GM12878 (cell line): ENCODE measurements at regions not wholly inside any gene's neighbourhood (a gene's known extent, or its start where the extent isn't known, plus 50 kb on each side); places are given as distances from the start of the nearest gene placed in this dataset.

ENCODE experiments used
- ATAC-seq: fragments of 200-7000 bp; cut with Tn5 transposase; 3 replicates; pipeline ENCODE4 v1.9.1; 2020; ENCODE audit warnings: mild to moderate bottlenecking, moderate library complexity
- BruUV-seq: library from RNA; stranded (reverse); fragments of 400-500 nt; replicated peaks from 2 replicates; lab custom pipeline; 2021; lab: Mats Ljungman, UMichigan
- CTCF ChIA-PET: fragments of 300-600 bp; sonication (Branson Sonifier 250); formaldehyde crosslinking; extraction: SDS; loops from one replicate; lab custom pipeline; 2021; ENCODE audit warnings: inconsistent platforms; lab: Yijun Ruan, JAX
- POLR2A ChIA-PET: fragments of 350-600 bp; formaldehyde crosslinking; extraction: SDS; loops from one replicate; lab custom pipeline; 2021; ENCODE audit warnings: inconsistent platforms; lab: Charles Lee
- RAD21 ChIA-PET: fragments of 300-600 bp; sonication (Branson Sonifier 250); formaldehyde crosslinking; loops from one replicate; lab custom pipeline; 2023; ENCODE audit warnings: antibody characterized with exemption; ENCODE audit not compliant: unreplicated experiment; lab: Charles Lee
- SMC1A ChIA-PET: fragments of 300-600 bp; sonication (Branson Sonifier 250); formaldehyde crosslinking; loops from one replicate; lab custom pipeline; 2023; ENCODE audit not compliant: unreplicated experiment, uncharacterized antibody; lab: Charles Lee
- DNase-seq: peaks from one replicate; pipeline ENCODE4 v3.0.0-alpha.2; 2011; ENCODE audit warnings: low read depth, low spot score
- FAIRE-seq: peaks from 3 replicates; lab custom pipeline; 2011; peaks lifted over from hg19 to GRCh38; lab: Jason Lieb, UNC
- H2AFZ ChIP-seq: 2 replicates; pipeline ENCODE4 v1.6.0; 2011; ENCODE audit warnings: low read depth, low read length, control low read depth; ENCODE audit not compliant: control insufficient read depth
- H3K27ac ChIP-seq: 2 replicates; pipeline ENCODE4 v1.5.1; 2011; ENCODE audit warnings: control low read depth; ENCODE audit not compliant: control insufficient read depth, insufficient read depth
- H3K27me3 ChIP-seq, 2 experiments: replicated peaks in 1 of 2; 2 replicates each; pipeline versions ENCODE4 v1.6.0 to v1.6.1; 2011; ENCODE audit warnings: low read length in 1 of 2; ENCODE audit not compliant: control insufficient read depth in 2 of 2, insufficient read depth in 2 of 2
- H3K36me3 ChIP-seq, 2 experiments: 2 replicates each; pipeline ENCODE4 v1.5.1; 2011; ENCODE audit warnings: low read length in 1 of 2; ENCODE audit not compliant: control insufficient read depth in 2 of 2, insufficient read depth in 2 of 2
- H3K4me1 ChIP-seq: 2 replicates; pipeline ENCODE4 v1.6.1; 2011; ENCODE audit warnings: mild to moderate bottlenecking, low read length, moderate library complexity, mixed read lengths; ENCODE audit not compliant: control insufficient read depth, insufficient read depth
- H3K4me2 ChIP-seq: 2 replicates; pipeline ENCODE4 v1.6.0; 2011; ENCODE audit warnings: control low read depth; ENCODE audit not compliant: control insufficient read depth, insufficient read depth
- H3K4me3 ChIP-seq: fragments of 200-600 bp; sonication (generic); 2 replicates; pipeline ENCODE4 v1.5.1; 2016
- H3K79me2 ChIP-seq: 2 replicates; pipeline ENCODE4 v1.6.0; 2011; ENCODE audit warnings: low read length; ENCODE audit not compliant: control insufficient read depth, insufficient read depth
- H3K9ac ChIP-seq: 2 replicates; pipeline ENCODE4 v1.8.0; 2011; ENCODE audit warnings: low read length, control low read depth, mixed read lengths; ENCODE audit not compliant: control insufficient read depth, insufficient read depth
- H3K9me3 ChIP-seq: replicated peaks from 3 replicates; pipeline ENCODE4 v1.5.1; 2011; ENCODE audit warnings: mild to moderate bottlenecking, low read length; ENCODE audit not compliant: control insufficient read depth, insufficient read depth
- H4K20me1 ChIP-seq: 2 replicates; pipeline ENCODE4 v1.6.0; 2011; ENCODE audit not compliant: control insufficient read depth, insufficient read depth
- CREM ChIP-seq: IDR thresholded peaks from 2 replicates; pipeline ENCODE4 v1.6.1; 2014; ENCODE audit warnings: antibody characterized with exemption, low read depth
- DPF2 ChIP-seq: fragments of 450-650 bp; IDR thresholded peaks from 2 replicates; pipeline ENCODE4 v1.6.1; 2017; ENCODE audit warnings: mild to moderate bottlenecking
- ESRRA ChIP-seq: IDR thresholded peaks from 2 replicates; pipeline ENCODE4 v1.6.1; 2012; ENCODE audit warnings: mild to moderate bottlenecking, low read length, improper control_type of control experiment
- EZH2 ChIP-seq: IDR thresholded peaks from 2 replicates; pipeline ENCODE4 v1.6.1; 2012; ENCODE audit warnings: low read depth, mild to moderate bottlenecking, control low read depth, inconsistent platforms, low read length, borderline replicate concordance; ENCODE audit not compliant: control insufficient read depth
- IRF5 ChIP-seq: fragments of 450-650 bp; IDR thresholded peaks from 2 replicates; pipeline ENCODE4 v1.6.1; 2017; ENCODE audit warnings: borderline replicate concordance
- KAT2A ChIP-seq: conservative IDR thresholded peaks from 2 replicates; pipeline ENCODE4 v1.6.1; 2011; ENCODE audit warnings: low read depth, low read length; ENCODE audit not compliant: control insufficient read depth
- NBN ChIP-seq: fragments of 450-650 bp; IDR thresholded peaks from 2 replicates; pipeline ENCODE4 v1.6.1; 2016
- NRF1 ChIP-seq: conservative IDR thresholded peaks from 2 replicates; pipeline ENCODE4 v1.6.1; 2011; ENCODE audit warnings: mild to moderate bottlenecking, low read depth, low read length, improper control_type of control experiment
- SRF ChIP-seq, 2 experiments: IDR thresholded peaks; 2 replicates each; pipeline ENCODE4 v1.6.1; 2011; ENCODE audit warnings: low read depth in 2 of 2, low read length in 2 of 2, mild to moderate bottlenecking in 1 of 2, moderate library complexity in 1 of 2
- SUPT20H ChIP-seq: IDR thresholded peaks from 2 replicates; pipeline ENCODE4 v1.6.1; 2011; ENCODE audit warnings: low read depth, mild to moderate bottlenecking, low read length, moderate library complexity, borderline replicate concordance; ENCODE audit not compliant: control insufficient read depth
- YBX1 ChIP-seq: fragments of 450-650 bp; IDR thresholded peaks from 2 replicates; pipeline ENCODE4 v1.6.1; 2016; ENCODE audit warnings: antibody characterized with exemption
- ZBTB4 ChIP-seq: fragments of 450-650 bp; formaldehyde crosslinking; IDR thresholded peaks from 2 replicates; pipeline ENCODE4 v1.4.0; 2022; ENCODE audit warnings: mild to moderate bottlenecking, moderate library complexity
- ZNF274 ChIP-seq: IDR thresholded peaks from one replicate; pipeline ENCODE4 v1.8.0; 2011; ENCODE audit not compliant: insufficient read length, insufficient read depth
- ZNF687 ChIP-seq: fragments of 450-650 bp; IDR thresholded peaks from 2 replicates; pipeline ENCODE4 v1.6.1; 2017; ENCODE audit warnings: mild to moderate bottlenecking, moderate library complexity
- WGBS: methylation state at CpG from one replicate; pipeline ENCODE4 v1.1.6; 2016; ENCODE audit warnings: low lambda C conversion rate; ENCODE audit not compliant: insufficient replicate concordance, insufficient coverage; ENCODE audit errors: missing lambda C conversion rate; 5-methylcytosine and 5-hydroxymethylcytosine counted together
- in situ Hi-C: fragments of 300-500 bp; cut with MboI; formaldehyde crosslinking; loops from 9 replicates; pipeline ENCODE4 v1.14.3; 2018; ENCODE audit warnings: mixed read lengths
- intact Hi-C: fragments of 100-400 bp; cut with micrococcal nuclease; formaldehyde crosslinking; loops from one replicate; pipeline ENCODE4 v1.14.2; 2022; ENCODE audit not compliant: unreplicated experiment

DNA sequence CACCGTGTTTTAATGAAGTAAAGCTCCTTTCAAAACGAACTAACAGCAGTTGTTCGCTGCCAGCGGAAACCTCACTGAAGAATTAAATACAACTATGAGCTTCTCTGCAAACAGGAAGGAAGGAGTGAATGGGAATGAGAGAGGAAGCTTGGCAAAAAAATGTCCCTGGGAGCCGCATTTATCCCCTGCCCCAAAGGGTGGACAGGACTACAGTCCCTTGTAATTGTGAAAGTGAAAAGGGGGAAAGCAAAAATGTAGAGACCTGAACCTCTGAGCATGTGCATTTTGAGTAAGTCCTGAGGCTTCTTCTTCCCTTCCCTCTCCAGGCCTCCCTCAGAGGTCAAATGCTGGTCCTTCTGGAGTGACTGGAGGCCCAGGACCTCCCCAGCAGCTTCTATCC is 53.8 kb upstream of the BMP2K start:
- ChIA-PET POLR2A (interaction anchor here (0.6 to 1.6 kb wide), 2 partner anchors 10 to 29 kb away, joined by 3 to 4 read pairs; no protein-coding TSS in a partner anchor), CTCF (interaction anchor here (0.7 to 2.0 kb wide), 7 partner anchors 13 to 109 kb away, joined by 3 to 4 read pairs (median 3); no protein-coding TSS in a partner anchor), RAD21 (interaction anchor here (1.1 to 1.3 kb wide), 2 partner anchors 17 to 27 kb away, joined by 3 read pairs; no protein-coding TSS in a partner anchor), SMC1A (interaction anchor here (0.7 to 4.1 kb wide), 14 partner anchors 10 to 111 kb away, joined by 3 to 22 read pairs (median 4); no protein-coding TSS in a partner anchor)
- Histone ChIP-seq H3K36me3 (no peaks in the 10 kb centered on the region), H2AFZ (no peak overlapping the region; the same call in 1 of the 2 replicates), H3K79me2 (no peaks in the 10 kb centered on the region), H3K9me3 (no peaks in the 10 kb centered on the region), H3K27me3 (no peaks in the 10 kb centered on the region), H3K4me3 (no peak overlapping the region), H3K4me1 (peaks cover 4% of the 10 kb centered on the region), H4K20me1 (no peaks in the 10 kb centered on the region), H3K27ac (no peak overlapping the region), H3K9ac (no peak overlapping the region), H3K4me2 (no peak overlapping the region)
- no peak for FAIRE-seq
- intact Hi-C loops (no loop called here), in situ Hi-C loops (no loop called here)
- WGBS: 64% methylated on average over 5 of the region's 5 CpGs
- TF ChIP-seq IRF5 (no peak), EZH2 (no peak), ZNF274 (no peak), KAT2A (no peak), NBN (no peak), CREM (no peak), ESRRA (no peak), SRF (IDR thresholded peaks at IDR 0.05; ENCODE audit: low read depth in 2 of 2, low read length in 2 of 2) (no peak), DPF2 (no peak), YBX1 (no peak), NRF1 (no peak), ZBTB4 (CRISPR knock-in tag) (no peak), ZNF687 (no peak), SUPT20H (no peak)
- no TSS peak for BruUV-seq
- DNase-seq: no peak
- ATAC-seq: no peak
